GM18909 (cell line): ENCODE measurements at regions not wholly inside any gene's neighbourhood (a gene's known extent, or its start where the extent isn't known, plus 50 kb on each side); places are given as distances from the start of the nearest gene placed in this dataset.
"Not testable (repeated sequence)": the region's sequence is repeated elsewhere in the genome, so short reads cannot be mapped to it uniquely, and the experiment has no call there.

ENCODE experiments used
- ATAC-seq: cut with Tn5 transposase; IDR thresholded peaks from one replicate; pipeline ENCODE4 v1.9.1; 2021; ENCODE audit warnings: mild to moderate bottlenecking; ENCODE audit not compliant: unreplicated experiment, poor library complexity

DNA sequence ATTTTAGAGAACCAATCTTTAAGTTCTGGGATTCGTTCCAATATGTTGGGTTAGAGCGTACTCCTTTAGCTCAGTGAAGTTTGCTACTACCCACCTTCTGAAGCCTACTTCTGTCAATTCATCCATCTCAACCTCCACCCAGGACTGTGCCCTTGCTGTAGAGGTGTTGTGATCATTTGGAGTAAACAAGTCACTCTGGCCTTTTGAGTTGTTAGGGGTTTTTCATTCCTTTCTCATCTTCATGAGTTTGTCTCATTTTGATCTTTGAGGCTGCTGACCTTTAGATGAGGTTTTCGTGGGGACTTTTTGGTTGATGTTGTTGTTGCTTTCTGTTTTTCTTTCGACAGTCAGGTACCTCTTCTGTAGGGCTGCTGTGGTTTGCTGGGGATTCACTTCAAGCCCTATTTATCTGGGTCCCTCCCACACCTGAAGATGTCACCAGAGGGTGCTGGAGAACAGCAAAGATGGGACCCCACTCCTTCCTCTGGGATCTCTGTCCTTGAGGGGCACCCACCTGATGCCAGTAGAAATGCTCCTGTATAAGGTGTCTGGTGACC is 158.4 kb downstream of the ANKRD36B start:
- not testable (repeated sequence) for ATAC-seq

DNA sequence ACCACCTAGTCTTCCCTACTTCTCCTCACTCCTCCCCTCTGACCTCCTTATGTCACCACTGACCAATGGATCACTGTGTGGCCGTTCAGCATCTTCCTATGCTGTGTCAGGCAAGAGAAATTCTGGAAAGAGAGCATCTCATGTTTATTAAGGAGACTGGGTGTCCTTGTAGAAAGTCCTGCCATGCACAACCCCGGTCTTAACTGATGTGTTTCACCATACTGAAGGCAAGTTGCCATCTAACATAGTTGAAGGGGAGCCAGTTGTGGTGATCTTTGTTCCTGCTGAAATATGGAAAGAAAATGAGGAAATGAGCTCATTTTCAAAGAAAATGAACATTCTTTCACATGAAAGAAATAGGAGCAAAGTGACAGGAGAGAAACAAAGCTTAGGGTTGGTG is 167.3 kb downstream of the ANKRD36B start:
- ATAC-seq, result not testable (repeated sequence)

DNA sequence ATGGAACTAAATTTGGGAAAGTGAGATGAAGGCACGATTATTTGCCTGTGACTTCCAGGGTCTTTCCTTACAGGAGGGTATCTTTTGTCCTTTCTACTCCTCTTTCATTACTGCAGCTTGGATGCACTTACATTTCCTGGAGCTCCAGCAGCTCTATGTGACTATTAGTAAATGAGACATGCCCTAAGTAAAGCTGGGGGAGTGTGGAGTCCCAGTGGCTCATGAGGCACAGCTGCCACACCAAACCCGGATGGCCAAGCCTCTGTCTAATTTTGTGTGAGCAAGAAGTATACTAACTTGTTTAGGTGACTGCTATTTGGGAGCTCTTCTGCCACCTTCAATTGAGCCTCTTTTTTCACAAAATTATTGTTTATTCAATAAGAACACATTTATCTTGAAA is 183.3 kb downstream of the ANKRD36B start:
- not testable (repeated sequence) for ATAC-seq

- ATAC-seq, result not testable (repeated sequence)
Observed at GRCh38 chr2:97405172-97405737, 184.4 kb downstream of the ANKRD36B start.

- ATAC-seq, result not testable (repeated sequence)
Observed at GRCh38 chr2:97402678-97403077, 187.0 kb downstream of the ANKRD36B start.

GRCh38 chr2:97395691-97396090 is 194.0 kb downstream of the ANKRD36B start:
- not testable (repeated sequence) for ATAC-seq

DNA sequence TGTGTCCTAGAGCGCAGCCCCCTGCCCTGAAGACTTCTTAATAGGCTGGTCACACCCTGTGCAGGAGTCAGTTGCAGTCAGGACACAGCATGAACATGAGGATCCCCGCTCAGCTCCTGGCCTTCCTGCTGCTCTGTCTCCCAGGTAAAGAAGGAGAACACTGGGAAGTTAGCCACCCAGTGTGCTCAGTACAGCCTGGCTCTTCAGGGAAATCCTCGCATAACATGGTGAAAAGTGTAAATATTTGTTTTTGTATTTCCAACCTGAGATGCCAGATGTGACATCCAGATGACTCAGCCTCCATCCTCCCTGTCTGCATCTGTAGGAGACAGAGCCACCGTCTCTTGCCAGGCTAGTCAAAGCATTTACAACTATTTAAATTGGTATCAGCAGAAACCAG is 203.9 kb downstream of the ANKRD36B start:
- not testable (repeated sequence) for ATAC-seq

GRCh38 chr2:97375913-97376312 is 213.8 kb downstream of the ANKRD36B start:
- peak; percentile 46 for ATAC-seq

- not testable (repeated sequence) for ATAC-seq
Observed at GRCh38 chr2:97374426-97374825, 215.3 kb downstream of the ANKRD36B start.

- not testable (repeated sequence) for ATAC-seq
Observed at GRCh38 chr2:97363159-97363558, 226.5 kb downstream of the ANKRD36B start.

DNA sequence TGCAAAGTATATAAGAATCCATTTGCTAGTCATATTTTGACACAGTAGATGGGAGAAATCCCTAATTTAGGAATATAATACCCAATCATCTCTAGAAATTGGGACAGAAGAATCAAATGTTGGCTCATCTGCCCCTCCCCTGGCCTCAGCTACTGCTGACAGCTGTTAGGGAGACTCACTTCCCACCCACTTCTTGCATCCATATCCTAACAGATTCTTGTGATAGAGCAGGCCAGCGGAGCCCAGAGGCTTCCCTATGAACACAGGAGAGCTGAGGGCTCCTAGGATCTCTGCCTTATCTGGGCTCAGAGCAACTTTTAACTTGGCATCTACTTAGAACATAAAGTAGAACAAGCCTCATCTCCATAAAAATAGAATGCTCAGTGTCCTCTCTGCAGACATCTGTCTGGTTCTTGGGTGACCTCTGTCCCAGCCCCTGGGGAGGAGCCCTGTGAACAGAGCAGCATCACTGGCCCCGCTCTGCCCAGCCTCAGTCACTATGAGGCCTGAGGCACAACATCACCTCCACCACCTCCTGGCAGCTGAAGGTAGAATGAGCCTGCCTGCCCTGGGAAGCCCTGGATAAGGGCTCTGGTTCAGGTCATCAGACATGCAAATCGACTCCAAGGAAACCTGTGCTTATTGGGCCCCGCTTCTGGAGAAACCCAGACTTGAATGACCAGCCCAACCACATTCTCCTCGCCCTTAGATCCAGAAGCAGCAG is 229.7 kb downstream of the ANKRD36B start:
- ATAC-seq, result no peak

- no peak for ATAC-seq
Observed at GRCh38 chr2:97355887-97356286, 233.8 kb downstream of the ANKRD36B start.

DNA sequence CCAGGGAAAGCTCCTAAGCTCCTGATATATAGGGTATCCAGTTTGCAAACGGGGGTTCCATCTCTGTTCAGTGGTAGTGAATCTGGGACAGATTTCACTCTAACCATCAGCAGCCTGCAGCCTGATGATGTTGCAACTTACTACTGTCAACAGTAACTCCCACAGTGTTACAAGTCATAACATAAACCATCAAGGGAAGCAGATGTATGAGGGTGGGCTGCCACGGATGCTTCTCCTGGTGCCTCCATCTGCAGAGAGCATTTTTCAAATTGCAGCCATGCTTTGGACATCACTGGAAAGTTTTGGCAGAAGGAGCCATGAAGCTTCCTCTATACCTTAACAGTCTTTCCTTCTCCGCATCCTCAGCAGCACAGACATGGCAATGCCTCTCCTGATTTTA is 234.5 kb downstream of the ANKRD36B start:
- no peak for ATAC-seq

- no peak for ATAC-seq
Observed at GRCh38 chr2:97354576-97354975, 235.1 kb downstream of the ANKRD36B start.

DNA sequence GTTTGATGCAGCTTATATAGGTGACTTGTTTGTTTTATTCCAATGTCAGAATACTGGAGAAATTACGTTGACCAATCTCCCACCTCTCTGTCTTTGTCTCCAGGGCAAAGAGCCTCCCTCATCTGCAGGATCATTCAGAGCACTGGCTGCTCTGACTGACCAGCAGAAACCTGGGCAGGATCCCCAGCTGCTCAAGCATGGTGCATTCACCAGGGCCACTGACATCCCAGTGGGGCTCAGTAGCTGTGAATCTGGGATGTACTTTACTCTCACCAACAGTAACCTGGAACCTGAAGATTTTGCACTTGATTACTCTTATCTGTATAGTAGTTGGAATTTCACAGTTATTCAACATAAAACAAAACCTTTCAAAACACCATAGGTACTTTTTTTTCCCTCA is 235.9 kb downstream of the ANKRD36 start:
- no peak for ATAC-seq

DNA sequence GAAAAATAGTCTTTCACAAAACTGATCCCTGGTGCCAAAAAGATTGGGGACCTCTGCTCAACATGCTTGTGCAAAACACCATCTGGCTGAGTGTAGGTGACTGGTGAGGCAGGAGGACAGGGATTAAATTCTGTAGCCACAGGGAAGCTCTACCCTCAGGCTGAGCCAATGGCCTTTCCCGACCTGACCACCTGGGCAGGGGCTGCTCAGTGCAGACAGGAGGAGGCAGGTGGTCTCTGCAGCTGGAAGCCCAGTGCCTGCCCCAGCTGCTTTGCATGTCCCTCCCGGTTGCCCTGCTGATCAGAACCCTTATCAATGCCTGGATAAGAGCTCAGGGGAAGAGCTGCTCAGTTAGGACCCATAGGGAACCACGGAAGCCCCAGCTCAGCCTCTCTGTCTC is 235.3 kb downstream of the ANKRD36 start:
- no peak for ATAC-seq

GRCh38 chr2:97344937-97345336 is 232.0 kb downstream of the ANKRD36 start:
- ATAC-seq, result not testable (repeated sequence)

DNA sequence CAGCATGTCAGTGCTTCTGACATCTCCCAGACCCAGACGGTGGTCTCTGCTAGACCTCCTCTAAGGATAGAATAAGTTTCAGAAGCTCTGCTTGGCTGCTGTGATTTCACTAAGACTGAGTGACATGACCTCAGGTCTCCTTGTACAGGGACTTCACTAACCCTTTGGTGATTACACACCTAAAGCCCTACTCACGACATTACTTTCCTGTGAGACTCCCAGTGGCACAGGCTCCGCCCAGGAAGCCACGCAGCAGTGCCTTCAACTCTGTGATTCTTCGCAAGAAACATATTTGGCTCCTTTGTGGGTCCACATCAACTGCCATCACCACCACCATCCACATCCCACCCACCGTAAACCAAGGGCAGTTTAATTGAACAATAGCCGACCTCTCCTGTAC is 220.7 kb downstream of the ANKRD36 start:
- ATAC-seq, result not testable (repeated sequence)

DNA sequence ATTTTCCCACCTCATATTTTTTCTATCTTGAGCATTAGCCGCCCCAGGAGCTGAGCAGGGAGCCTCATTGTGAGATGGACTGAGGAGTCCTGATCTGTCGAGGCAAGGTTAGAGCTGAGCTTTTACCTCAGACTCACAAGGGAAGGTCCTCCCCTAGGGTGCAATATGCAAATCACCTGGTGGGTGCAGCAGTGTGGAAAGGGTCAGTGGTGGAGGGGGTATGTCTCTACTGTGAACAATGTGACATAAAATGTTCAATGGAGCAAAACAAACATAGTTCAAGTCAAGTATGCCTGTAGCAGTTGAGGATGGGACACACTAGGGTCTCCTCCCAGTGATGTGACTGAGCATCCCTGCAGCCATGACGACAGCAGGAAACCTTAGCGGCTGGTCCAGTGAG is 219.2 kb downstream of the ANKRD36 start:
- peak; percentile 51 for ATAC-seq

GRCh38 chr2:97321936-97322713 is 209.2 kb downstream of the ANKRD36 start:
- not testable (repeated sequence) for ATAC-seq

GRCh38 chr2:97315358-97315757 is 202.4 kb downstream of the ANKRD36 start:
- ATAC-seq, result not testable (repeated sequence)
